ENCODE measurements at regions not wholly inside any gene's neighbourhood (a gene's known extent, or its start where the extent isn't known, plus 50 kb on each side); places are given as distances from the start of the nearest gene placed in this dataset.

DNA sequence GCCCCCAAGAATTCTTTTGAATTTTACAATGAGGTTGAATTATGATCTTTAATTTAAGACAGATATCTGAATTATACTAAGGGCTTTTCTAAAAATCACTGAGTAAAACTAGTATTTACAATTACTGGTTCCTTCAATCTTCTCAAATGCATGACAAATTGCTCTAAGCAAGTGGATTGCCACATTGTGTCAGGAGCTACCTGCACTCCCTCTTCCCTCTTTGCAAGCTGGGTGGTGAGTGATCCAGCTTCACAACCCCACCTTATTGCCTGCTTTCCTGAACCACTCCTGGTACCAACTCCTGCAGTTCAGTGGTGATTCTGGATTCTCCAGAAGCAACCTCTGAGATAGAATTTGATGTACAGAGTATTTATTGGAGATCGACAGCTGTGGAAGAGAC lies 49.9 kb upstream of the SERP2 start:
- TF ChIP-seq CTCF (IDR thresholded peaks at IDR 0.05) (no peak), POLR2A (IDR thresholded peaks at IDR 0.05) (no peak)
